ENCODE measurements at regions not wholly inside any gene's neighbourhood (a gene's known extent, or its start where the extent isn't known, plus 50 kb on each side); places are given as distances from the start of the nearest gene placed in this dataset.

- no peak for DNase-seq (ENCODE audit: low spot score)
Observed at GRCh38 chr1:8267307-8267706, 50.6 kb upstream of the SLC45A1 start.

GRCh38 chr1:8266436-8267165 lies 51.3 kb upstream of the SLC45A1 start:
- DNase-seq (ENCODE audit: low spot score), result no peak

GRCh38 chr1:8263791-8264190 lies 54.1 kb upstream of the SLC45A1 start:
- DNase-seq (ENCODE audit: low spot score), result no peak

- DNase-seq (ENCODE audit: low spot score), result no peak
Observed at GRCh38 chr1:8261398-8261762, 56.5 kb upstream of the SLC45A1 start.

GRCh38 chr1:8259498-8260290 lies 58.2 kb upstream of the SLC45A1 start:
- no peak for DNase-seq (ENCODE audit: low spot score)

GRCh38 chr1:8257621-8258020 lies 60.3 kb upstream of the SLC45A1 start:
- DNase-seq (ENCODE audit: low spot score), result no peak

- no peak for DNase-seq (ENCODE audit: low spot score)
Observed at GRCh38 chr1:8256321-8256720, 61.6 kb upstream of the SLC45A1 start.

- DNase-seq (ENCODE audit: low spot score), result no peak
Observed at GRCh38 chr1:8255712-8256111, 62.2 kb upstream of the SLC45A1 start.

GRCh38 chr1:8252266-8252951 lies 65.5 kb upstream of the SLC45A1 start:
- DNase-seq (ENCODE audit: low spot score), result no peak

GRCh38 chr1:8251635-8252034 lies 66.3 kb upstream of the SLC45A1 start:
- no peak for DNase-seq (ENCODE audit: low spot score)

- no peak for DNase-seq (ENCODE audit: low spot score)
Observed at GRCh38 chr1:8249838-8250237, 68.1 kb upstream of the SLC45A1 start.

GRCh38 chr1:8247811-8248436 lies 70.0 kb upstream of the SLC45A1 start:
- no peak for DNase-seq (ENCODE audit: low spot score)

GRCh38 chr1:8244304-8244703 lies 73.6 kb upstream of the SLC45A1 start:
- no peak for DNase-seq (ENCODE audit: low spot score)

- no peak for DNase-seq (ENCODE audit: low spot score)
Observed at GRCh38 chr1:8242498-8242897, 75.4 kb upstream of the SLC45A1 start.

- DNase-seq (ENCODE audit: low spot score), result no peak
Observed at GRCh38 chr1:8241417-8242014, 76.4 kb upstream of the SLC45A1 start.

GRCh38 chr1:8239306-8240023 lies 78.4 kb upstream of the SLC45A1 start:
- no peak for DNase-seq (ENCODE audit: low spot score)

- DNase-seq (ENCODE audit: low spot score), result no peak
Observed at GRCh38 chr1:8239039-8239305, 78.9 kb upstream of the SLC45A1 start.

GRCh38 chr1:8238141-8239038 lies 79.5 kb upstream of the SLC45A1 start:
- no peak for DNase-seq (ENCODE audit: low spot score)

- no peak for DNase-seq (ENCODE audit: low spot score)
Observed at GRCh38 chr1:8232036-8232757, 85.7 kb upstream of the SLC45A1 start.

GRCh38 chr1:8230292-8230621 lies 87.7 kb upstream of the SLC45A1 start:
- no peak for DNase-seq (ENCODE audit: low spot score)

All from CD4-positive, alpha-beta T cell treated with Interleukin-2 at 100 ng/mL for 4 hours (primary cell).